ENCODE measurements at regions not wholly inside any gene's neighbourhood (a gene's known extent, or its start where the extent isn't known, plus 50 kb on each side); places are given as distances from the start of the nearest gene placed in this dataset.

GRCh38 chr10:43702213-43702935 is 53.7 kb upstream of the ZNF32 start:
- DNase-seq = no peak

GRCh38 chr10:43701295-43701694 is 52.6 kb upstream of the ZNF32 start:
- no peak for DNase-seq

- no peak for DNase-seq
Measured at GRCh38 chr10:43700306-43700705, 51.6 kb upstream of the ZNF32 start.

- DNase-seq = no peak
Measured at GRCh38 chr10:43699516-43699915, 50.8 kb upstream of the ZNF32 start.

Data from activated gamma-delta T cell treated with Interleukin-2 at 50 U/mL for 16 hours (primary cell).